Skin of body (tissue), 1 donor: ENCODE measurements at regions not wholly inside any gene's neighbourhood (a gene's known extent, or its start where the extent isn't known, plus 50 kb on each side); places are given as distances from the start of the nearest gene placed in this dataset.
A peak's percentile ranks its signal among the peaks of the same experiment; 100 is the strongest.
"Not testable (repeated sequence)": the region's sequence is repeated elsewhere in the genome, so short reads cannot be mapped to it uniquely, and the experiment has no call there.

Source experiments
- DNase-seq: peaks from one replicate; lab custom pipeline; 2025; lab: John Stamatoyannopoulos, UW

DNA sequence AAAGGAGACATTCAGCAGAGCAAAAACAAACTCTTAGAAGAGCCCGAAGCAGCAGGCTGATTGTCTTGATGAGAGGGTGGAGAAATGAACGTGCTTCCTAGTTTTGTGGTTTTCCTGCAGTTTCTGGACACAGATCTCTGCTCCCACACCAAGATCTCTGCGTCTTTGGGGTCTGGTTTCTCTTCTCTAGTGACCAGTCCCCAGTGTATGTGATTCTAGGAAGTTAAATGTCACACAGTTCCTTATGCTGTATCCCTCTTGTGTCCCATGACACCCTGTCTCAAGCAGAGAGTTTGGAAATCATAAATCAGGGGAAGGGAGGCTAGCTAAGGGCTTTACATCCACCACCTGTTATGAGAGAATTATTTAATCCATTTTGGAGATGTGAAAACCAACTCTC, 55.4 kb upstream of the KLF14 start:
- no peak for DNase-seq

DNA sequence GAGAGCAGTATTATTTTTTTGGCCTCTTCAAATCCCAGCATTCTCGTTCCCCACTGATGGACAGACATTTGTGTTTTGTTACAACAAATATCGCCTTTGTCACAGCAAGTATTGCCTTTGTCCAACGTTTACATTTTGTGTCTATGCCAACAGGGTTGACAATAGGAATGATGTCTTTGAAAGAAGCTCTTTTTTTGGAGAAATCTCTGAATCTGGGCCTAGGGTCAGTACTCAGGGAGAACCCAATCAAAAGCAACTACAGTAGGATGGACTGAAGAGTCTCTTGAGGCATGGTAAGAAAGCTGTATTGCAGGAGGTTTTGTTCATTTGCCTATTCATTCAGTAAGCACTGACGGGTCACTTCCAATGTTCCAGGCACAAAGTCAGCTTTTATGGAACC, 57.7 kb upstream of the KLF14 start:
- no peak for DNase-seq

DNA sequence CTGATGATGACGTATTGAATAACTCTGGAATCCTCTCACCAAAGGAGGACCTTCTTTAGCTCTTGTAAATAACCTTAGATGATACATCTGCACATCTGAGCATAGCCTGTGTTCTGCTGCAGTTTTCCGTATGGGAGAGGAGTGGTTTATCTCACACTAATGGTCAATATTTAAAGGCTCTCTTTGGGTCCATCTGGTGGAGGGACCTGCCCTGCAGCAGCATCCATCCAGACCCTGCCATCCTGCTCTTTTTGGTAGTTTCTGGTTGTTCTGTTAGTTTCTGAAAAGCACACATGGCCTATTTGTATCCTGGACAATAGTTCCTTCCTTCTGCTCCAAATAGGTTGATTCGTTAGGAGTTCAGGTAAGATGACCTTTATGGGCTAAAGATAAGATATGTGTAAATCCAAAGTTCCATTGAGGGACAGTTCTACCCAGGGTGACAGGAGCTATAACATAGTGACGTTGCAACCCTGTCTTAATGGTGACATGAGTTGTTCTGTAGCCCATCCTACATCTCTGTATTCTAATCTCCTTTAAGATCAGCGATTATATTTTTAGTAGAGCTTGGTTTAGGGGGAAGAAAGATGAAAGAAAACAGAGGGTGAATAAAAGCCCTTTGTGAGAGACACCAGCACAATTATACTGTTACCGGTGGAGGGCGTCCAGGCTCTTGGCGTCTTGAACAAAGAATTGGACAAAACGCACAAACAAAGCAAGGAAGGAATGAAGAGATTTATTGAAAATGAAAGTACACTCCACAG, 60.0 kb upstream of the KLF14 start:
- no peak for DNase-seq

DNA sequence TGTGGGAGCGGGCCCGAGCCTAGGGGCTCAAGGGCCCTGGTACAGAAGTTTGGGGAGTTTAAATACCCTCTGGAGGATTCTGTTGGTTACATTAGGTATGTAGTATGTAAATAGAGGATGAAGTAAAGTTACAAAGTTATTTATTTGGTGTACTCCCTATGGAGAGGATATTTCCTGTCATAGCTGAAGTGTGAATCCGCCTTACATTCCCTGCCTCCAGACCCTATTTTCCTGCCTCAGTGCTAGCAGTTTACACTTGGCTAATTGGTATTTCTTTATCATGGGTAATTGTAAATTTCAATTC, 60.6 kb upstream of the KLF14 start:
- DNase-seq = no peak

DNA sequence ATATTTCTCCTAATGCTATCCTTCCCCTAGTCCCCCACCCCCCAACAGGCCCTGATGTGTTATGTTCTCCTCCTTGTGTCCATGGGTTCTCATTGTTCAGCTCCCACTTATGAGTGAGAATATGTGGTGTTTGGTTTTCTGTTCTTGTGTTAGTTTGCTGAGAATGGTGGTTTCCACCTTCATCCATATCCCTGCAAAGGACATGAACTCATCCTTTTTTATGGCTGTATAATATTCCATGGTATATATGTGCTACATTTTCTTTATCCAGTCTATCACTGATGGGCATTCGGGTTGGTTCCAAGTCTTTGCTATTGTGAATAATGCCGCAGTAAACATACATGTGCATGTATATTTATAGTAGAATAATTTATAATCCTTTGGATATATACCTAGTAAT, 62.4 kb upstream of the KLF14 start:
- not testable (repeated sequence) for DNase-seq

DNA sequence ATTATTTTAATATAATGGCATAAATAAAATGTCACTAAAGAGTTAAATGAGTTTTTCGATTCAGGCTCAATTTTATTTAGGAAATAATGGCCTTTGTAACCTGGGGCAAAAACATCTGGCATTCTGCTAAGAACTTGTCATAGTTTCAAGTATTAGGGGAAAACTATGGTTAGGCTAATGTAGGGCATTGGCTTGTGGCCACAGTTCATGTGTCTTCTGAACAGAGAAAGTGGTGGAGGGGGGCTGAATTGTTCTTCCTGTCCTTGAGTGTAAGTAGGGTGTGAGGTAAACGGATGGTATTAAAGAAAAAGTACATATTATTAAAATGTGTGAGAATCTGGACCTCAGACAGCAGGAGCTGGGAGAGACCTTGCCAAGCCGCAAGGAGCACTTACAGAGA, 69.1 kb upstream of the KLF14 start:
- no peak for DNase-seq

DNA sequence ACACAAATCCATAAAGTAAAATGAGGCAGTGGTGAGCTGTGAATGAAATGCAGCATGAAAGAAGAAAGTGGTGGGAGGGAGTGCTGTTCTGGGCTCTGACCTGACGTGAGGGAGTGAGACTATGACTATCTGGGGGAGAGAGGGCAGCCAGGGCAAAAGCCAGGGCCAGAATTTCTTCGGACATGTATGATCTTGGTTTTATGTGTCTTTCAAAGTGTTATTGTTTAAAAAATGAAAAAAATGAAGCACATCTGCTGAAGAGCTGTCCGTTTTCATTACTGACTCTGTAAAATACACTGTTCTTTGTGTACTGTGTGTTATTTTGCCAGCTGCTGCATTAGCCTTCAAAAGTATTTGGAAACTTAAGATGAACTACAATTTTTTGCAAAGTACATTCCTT, 70.2 kb upstream of the KLF14 start:
- DNase-seq = peak; percentile 35

DNA sequence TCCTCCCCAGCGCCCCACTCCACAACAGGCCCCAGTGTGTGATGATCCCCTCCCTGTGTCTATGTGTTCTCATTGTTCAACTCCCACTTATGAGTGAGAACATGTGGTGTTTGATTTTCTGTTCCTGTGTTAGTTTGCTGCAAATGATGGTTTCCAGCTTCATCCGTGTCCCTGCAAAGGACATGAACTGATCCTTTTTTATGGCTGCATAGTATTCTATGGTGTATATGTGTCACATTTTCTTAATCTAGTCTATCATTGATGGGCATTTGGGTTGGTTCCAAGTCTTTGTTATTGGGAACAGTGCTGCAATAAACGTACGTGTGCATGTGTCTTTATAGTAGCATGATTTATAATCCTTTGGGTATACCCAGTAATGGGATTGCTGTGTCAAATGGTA, 78.8 kb upstream of the KLF14 start:
- not testable (repeated sequence) for DNase-seq

DNA sequence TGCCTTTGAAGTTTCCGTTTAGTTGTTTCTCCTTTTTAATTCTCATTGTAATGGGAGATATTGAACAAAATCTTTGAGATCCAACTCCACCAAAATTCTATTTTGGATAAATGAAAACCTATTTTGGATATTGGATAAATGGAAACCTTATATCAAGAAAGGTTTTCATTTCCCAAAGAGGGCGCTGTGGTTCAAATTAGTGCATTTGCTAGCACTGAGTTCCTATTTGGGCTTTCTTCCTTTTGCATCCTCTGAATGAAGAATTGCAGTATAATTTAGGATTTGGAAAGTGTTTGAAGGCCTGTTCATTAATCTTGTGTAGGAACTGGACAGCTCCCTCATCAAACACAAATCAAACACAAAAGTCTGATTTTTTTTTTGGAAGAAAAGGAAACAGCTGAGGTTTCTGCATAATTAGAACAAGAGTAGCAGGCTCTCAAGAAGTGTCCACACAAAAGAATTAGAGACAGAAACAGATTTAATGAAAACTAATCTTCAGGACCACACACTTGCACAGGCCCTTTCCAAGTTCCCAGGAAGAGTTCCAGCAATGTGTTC, 80.8 kb upstream of the KLF14 start:
- no peak for DNase-seq

DNA sequence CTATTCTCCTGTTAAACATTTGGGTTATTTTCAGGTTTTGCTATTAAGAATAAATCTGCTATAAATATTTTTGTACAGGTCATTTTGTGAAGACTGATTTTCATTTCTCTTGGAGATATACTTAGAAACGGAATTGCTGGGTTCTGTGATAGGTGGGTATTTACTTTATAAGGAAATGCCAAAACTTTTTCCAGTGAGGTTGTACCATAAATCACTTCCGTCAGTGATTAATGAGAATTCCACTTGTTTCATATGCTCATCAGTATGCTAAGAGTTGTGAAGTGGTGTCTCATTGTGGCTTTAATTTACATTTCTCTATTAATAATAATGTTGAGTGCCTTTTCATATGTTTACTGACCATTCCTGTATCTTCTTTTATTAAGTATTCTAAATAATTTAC, 84.0 kb upstream of the KLF14 start:
- no peak for DNase-seq

DNA sequence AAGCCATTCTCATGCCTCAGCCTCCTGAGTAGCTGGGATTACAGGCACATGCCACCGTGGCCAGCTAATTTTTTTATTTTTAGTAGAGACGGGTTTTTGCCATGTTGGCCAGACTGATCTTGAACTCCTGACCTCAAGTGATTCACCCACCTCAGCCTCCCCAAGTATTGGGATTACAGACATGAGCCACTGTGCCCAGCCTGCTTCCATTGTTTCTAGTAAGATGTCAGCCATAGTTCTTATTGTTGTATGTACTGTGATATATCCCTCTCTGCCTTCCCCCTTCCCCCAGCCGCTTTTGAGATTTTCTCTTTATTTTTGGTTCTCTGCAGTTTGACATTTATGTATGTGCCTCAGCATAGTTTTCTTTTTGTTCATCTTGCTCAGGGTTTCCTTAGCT, 87.9 kb upstream of the KLF14 start:
- no peak for DNase-seq

DNA sequence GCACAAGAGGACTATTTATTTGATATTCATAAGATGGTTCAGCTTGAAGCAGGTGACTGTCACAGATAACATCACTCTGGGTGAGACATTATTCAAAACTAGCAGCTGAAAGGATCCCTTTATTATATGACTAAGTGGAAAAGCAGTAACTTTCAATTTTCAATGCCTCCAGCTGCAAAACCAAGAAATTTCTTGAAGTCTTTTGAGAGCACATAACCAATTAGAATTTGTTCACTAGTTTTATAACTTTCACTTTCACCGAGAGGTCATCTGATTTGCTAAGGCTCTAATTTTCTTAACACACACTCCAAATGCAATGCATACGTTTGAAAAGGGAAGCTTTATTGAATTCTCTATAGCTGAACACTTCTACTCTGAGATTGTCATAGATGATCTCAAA, 88.6 kb upstream of the KLF14 start:
- no peak for DNase-seq

DNA sequence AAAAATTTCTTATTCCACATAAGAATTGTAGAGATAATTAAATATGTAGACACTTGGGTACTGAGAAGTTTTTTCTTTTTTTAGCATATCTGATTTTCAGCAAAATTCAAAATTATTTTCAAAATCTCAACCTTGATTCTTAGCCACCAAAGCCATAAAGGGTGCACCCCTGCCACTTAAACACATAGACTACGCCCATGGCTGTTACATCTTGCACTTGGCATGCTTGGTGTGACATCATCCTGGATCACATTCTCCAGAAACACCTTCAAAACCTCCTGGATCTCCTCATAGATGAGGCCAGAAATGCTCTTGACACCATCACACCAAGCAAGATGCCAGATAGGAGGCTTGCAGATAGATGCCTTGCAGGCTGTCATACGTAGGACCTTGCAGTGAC, 89.1 kb upstream of the KLF14 start:
- no peak for DNase-seq

DNA sequence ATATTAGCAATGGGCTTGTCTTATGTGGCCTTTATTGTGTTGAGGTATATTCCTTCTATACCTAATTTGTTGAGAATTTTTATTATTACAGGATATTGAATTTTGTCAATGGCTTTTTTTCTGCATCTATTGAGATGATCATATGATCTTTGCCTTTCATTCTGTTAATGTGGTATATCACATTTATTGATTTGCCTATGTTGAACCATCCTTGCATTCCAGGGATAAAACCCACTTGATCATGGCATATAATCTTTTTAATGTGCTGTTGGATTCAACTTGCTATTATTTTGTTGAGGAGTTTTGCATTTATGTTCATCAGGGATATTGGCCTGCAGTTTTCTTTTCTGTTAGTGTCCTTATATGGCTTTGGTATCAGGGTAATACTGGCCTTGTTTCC, 91.8 kb upstream of the KLF14 start:
- no peak for DNase-seq

DNA sequence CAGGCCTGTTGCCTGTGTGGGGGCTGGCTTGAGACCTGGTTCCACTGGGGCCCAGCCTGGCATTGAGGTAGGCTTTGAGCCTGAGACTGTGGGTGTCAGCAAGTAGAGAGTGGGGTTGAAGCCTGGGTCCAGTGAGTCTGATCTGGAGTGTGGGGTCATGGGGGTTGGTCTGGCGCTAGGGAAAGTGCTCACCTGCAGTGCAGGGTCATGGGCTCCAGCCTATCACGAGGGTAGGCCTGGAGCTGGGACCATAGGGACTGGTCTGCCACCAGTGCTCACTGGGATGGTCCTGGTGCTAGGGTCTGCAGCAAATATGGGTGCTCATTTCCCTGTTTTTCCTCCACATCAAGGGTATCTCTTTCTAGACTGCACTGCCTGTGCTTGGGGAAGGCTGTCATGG, 95.4 kb upstream of the KLF14 start:
- no peak for DNase-seq

DNA sequence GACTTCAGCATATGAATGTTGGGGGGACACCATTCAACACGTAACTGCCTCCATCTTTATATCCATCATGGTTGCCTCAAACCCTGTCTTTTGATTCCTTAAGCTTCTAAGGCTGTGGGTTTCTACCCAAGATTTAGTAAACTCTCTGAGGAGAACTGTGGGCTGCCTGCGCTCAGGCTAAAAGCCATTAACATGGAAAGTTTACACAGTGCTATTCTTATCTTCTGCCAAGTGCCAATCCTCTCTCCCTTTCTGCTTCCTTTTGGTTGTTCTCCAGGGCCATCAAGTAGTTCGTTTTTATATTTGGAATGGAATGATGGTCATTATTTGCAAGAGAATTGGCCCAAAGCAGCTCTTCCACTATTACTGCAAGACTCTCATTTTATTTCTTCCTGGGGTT, 97.3 kb upstream of the KLF14 start:
- DNase-seq = no peak

DNA sequence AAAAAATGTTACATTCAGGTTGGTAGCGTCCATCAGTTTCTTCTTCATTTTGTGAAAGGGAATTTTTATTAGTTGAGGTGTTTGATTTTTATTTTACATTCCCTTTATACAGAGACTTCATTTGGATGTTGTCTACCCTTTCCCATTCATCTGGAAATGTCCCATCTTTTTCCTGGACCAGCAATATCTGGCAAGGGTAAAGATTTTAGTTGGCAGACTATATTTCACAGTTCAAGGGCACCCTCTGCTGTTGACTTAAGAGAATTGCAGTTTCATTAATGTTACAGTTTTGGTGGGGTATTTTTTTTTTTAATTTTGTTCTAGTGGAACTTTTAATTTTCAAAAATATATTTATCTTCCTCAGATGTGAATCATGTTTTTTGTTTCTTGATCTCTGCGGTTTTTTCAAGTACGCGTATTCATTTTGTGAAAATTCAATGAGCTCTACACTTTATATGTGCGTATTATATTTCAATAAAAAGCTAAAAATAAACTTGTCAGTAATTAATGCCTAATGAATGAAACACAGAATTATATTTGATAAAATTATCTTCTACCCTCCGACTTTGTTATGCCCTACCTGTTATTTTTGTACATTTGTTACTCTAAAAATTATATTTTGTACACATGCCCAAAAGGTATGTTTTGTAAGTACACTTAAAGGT, 97.9 kb upstream of the KLF14 start:
- DNase-seq = peak; percentile 48

DNA sequence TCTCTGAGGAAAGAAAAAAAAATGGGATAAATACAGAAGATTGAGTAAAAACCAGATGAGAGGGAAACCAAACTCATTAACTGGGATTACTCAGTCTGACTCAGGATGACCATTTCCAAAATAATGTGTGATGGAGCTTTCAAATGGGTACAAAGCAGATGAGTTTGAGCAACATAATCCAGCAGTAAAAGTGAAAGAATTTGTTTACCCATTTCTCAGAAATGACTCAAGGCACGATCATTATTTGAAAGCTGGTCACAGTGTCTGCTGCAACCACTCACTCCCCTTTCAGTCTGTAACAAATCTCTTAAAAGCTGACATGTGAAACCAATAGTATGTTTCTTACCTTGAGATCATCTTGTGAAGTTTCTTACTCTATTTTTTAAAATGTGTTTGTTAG, 104.7 kb upstream of the KLF14 start:
- DNase-seq = no peak

DNA sequence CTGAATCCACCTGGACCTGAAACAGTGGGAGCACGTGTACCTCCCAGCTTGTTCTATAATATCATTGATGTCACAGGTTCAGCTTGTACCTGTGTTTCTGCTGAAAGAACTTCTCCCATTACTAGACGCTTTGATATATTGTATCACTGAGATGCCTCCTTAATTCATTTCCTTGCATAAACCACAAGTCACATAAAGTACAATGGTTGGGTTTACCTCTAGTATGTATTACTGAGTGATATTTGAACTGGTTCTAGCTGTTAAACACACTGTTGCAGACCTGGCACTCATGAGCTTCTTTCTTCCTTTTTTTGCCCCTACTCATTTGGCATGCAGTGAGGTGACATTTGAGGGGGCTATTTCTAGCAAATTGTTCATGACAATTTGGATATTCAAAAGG, 106.6 kb upstream of the KLF14 start:
- DNase-seq = no peak

DNA sequence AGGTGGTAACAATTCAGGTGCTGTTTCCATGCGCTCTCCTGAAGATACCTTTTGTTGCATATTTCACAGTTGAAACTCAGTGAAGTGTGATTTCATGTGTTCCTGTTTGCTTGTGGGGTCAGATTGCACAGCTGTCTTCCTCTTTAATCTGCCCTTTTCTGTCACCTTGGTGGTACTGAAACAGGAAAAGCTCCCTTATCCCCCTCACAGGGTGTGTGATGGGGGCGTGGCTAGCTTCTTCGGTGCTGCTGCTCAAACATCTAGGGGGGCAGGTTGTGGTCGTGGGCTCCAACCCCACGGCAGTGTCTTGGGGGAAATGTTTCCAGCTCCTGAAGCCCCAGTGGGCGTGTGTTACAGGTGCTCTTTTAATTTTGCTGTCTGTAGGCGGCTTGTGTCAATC, 107.4 kb upstream of the KLF14 start:
- DNase-seq = no peak

DNA sequence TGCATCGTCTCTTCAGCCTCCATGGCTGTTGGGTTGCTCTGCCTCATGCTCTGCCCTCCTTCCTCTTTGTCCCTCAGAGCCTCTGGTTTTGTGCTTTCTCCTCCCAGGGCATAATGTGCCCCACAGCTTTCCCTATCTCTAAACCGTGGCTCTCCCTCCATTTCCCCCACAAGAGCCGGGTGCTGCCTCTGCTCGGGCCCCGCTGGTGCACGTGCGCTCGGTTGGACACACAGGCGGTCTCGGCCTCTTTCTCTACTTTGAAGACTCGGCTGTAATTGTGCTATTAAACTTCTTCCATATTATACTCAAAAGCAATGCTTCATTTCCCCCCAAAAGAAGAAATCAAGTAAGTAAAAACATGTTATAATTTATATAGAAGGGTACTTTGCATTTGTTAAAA, 109.7 kb upstream of the KLF14 start:
- no peak for DNase-seq

DNA sequence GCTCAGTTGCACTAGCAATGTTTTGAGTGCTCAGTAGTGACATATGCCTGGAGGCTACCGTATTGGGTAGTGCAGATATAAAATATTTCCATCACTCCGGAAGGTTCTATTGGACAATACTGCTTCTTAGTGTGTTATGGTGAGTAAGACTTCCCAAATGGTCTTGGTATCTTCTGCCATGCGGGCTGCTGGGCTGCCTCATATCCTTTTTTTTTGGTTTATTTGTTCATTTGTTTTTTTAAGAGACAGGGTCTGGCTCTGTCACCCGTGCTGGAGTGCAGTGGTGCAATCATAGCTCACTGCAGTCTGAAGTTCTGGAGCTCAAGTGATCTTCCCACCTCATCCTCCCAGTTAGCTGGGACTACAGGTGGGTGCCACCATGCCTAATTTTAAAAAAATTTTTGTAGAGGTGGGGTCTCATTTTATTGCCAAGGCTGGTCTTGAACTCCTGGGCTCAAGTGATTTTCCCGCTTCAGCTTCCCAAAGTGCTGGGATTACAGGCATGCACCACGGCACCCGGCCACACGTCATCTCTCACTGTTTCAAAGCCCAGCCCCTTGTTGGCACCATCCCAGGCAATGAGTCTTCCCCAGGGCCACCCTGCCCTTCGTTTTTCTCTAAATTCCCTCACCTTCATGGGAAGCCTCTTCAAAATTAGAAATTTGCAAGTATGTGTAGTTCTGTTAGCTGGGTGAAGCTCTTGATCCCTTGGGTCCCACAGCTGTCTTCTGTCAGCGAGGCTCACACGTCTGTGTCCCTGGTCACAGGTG, 111.0 kb upstream of the KLF14 start:
- no peak for DNase-seq
